Neural cell (in vitro differentiated cells): ENCODE measurements at regions not wholly inside any gene's neighbourhood (a gene's known extent, or its start where the extent isn't known, plus 50 kb on each side); places are given as distances from the start of the nearest gene placed in this dataset.

Experiments
- CTCF ChIP-seq: fragments of 450-650 bp; IDR thresholded peaks from 2 replicates; pipeline ENCODE4 v1.5.1; 2014; ENCODE audit warnings: antibody characterized with exemption, mild to moderate bottlenecking, moderate library complexity; ENCODE audit not compliant: poor library complexity, severe bottlenecking
- EZH2 ChIP-seq: fragments of 200-600, 300-800 bp; shearing (Covaris generic), sonication (generic); IDR thresholded peaks from 2 replicates; pipeline ENCODE4 v1.6.1; 2014; ENCODE audit warnings: antibody characterized with exemption, low read length, borderline replicate concordance, mild to moderate bottlenecking; ENCODE audit not compliant: insufficient read depth, poor library complexity, severe bottlenecking
- MXI1 ChIP-seq: fragments of 450-650 bp; conservative IDR thresholded peaks from 2 replicates; pipeline ENCODE4 v1.6.1; 2014; ENCODE audit warnings: antibody characterized with exemption, mild to moderate bottlenecking; ENCODE audit not compliant: poor library complexity, severe bottlenecking
- POLR2AphosphoS5 ChIP-seq: IDR thresholded peaks from 2 replicates; pipeline ENCODE4 v1.6.1; 2012
- TAF1 ChIP-seq: IDR thresholded peaks from 2 replicates; pipeline ENCODE4 v1.6.1; 2012; ENCODE audit warnings: low read depth

DNA sequence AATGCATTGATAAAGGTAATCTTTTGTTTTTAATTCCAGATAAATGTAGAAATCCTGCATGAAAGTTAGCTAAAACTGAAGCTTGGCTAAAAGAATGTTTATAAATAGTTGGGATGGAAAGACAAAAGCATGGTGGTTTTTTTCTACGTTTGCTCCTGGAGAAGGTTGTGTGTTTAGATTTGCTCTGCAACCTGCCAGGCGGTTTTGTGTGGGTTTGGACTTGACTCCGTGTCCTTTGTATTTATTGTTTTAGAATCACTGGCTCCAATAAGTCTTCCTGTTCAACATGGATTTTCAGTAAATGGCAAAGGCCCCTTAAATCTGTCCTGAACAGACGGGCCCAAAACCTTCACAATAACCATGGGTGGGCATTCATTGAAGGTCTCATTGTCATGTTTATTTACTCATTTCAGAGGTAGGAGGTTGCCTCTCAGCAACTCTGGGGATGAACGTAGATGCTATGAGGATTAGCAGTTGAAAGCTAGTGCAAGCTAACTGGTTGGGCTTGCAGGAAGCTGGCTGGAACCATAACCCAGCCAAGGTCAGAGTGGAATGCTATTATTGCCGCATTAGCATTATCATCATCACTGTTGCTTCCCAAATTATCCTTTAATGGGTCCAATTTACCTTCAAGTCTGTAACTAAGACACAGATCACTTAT is 60.6 kb upstream of the ADAMTS9 start:
- TF ChIP-seq CTCF (no peak), EZH2 (no peak), TAF1 (no peak), MXI1 (no peak), POLR2AphosphoS5 (no peak)
